ENCODE measurements at regions not wholly inside any gene's neighbourhood (a gene's known extent, or its start where the extent isn't known, plus 50 kb on each side); places are given as distances from the start of the nearest gene placed in this dataset.

DNA sequence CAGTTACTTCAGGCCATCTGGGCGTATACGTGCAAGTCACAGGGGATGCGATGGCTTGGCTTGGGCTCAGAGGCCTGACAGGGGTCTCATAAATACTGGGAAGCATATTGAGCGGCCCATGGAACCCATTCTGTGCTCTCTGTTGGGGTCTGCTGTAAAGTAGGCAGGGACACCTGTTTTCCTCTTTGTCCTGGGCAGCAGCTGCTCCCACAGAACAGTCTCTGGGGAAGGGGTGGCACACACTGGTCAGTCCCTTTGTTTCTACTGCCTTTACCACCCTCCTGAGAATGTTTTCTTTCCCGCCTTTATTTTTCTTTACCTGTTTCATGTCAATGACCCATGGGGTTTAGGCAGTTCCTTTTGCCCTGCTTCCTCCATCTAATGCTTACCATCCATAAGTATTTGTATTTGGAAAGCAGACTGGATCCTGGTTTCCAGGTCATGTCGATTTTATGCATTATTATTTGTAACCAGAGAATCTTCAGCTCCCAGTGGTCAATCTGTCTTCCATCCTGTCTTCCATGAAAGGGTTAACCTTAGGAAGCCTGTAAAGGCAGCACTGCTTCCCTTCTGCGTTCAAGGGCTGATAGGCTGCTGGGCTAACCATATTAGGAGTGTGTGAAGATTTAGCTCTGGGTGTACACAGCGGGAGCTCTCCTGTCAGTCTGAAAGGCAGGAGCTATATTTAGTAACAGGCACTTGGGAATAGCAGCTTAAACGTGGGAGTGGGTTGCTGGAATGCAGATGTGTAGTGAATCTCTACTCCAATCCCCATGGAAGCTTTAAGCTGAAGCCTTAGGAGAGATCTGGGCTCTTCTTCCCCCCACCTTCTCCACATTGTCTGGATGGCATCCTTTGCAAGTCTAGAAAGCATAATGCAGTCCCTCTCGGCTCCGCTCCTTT, 124.0 kb downstream of the DYRK2 start:
- TF ChIP-seq, protein P1, sequence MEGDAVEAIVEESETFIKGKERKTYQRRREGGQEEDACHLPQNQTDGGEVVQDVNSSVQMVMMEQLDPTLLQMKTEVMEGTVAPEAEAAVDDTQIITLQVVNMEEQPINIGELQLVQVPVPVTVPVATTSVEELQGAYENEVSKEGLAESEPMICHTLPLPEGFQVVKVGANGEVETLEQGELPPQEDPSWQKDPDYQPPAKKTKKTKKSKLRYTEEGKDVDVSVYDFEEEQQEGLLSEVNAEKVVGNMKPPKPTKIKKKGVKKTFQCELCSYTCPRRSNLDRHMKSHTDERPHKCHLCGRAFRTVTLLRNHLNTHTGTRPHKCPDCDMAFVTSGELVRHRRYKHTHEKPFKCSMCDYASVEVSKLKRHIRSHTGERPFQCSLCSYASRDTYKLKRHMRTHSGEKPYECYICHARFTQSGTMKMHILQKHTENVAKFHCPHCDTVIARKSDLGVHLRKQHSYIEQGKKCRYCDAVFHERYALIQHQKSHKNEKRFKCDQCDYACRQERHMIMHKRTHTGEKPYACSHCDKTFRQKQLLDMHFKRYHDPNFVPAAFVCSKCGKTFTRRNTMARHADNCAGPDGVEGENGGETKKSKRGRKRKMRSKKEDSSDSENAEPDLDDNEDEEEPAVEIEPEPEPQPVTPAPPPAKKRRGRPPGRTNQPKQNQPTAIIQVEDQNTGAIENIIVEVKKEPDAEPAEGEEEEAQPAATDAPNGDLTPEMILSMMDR (IDR thresholded peaks at IDR 0.05; ENCODE audit: low read depth, low read length) = no peak
- TF ChIP-seq, protein P2, sequence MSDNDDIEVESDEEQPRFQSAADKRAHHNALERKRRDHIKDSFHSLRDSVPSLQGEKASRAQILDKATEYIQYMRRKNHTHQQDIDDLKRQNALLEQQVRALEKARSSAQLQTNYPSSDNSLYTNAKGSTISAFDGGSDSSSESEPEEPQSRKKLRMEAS (IDR thresholded peaks at IDR 0.05; ENCODE audit: low read depth, low read length) = no peak
- no peak for TF ChIP-seq POLR2A (IDR thresholded peaks at IDR 0.05; ENCODE audit: extremely low read depth, insufficient read length)

Measured in NB4 (cell line).